HS-5 (cell line): ENCODE measurements at regions not wholly inside any gene's neighbourhood (a gene's known extent, or its start where the extent isn't known, plus 50 kb on each side); places are given as distances from the start of the nearest gene placed in this dataset.

Experiments used
- DNase-seq: peaks from one replicate; pipeline ENCODE4 v3.0.0-alpha.2; 2012; ENCODE audit warnings: low read depth

DNA sequence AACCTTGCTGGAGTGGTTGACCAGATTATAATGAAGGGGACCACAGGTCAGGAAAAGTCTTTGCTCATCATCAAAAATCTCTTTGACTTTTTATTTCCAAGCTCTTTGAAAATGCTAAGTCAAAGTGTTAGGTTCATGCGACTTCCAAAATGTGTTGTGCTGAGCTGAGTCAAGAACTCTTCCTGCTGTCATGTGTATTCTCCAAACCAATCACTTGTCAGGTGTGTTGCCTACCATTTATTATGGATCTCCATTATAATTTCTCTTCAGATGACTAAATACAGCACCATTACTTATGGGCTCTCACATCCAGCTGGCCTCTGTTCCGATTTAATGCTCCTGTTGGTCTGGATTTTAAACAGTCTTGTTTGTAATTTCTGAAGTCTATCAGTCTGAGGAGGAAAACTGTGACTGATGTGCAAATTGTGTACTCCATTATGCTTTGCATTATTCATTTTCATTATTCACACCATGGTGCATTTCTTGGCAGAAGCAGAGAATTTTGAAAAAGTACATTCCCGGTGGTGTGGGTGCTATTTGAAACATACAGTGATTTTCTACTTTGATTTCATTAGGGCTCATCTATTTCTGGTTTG, 562.5 kb downstream of the LMO7 start:
- no peak for DNase-seq

DNA sequence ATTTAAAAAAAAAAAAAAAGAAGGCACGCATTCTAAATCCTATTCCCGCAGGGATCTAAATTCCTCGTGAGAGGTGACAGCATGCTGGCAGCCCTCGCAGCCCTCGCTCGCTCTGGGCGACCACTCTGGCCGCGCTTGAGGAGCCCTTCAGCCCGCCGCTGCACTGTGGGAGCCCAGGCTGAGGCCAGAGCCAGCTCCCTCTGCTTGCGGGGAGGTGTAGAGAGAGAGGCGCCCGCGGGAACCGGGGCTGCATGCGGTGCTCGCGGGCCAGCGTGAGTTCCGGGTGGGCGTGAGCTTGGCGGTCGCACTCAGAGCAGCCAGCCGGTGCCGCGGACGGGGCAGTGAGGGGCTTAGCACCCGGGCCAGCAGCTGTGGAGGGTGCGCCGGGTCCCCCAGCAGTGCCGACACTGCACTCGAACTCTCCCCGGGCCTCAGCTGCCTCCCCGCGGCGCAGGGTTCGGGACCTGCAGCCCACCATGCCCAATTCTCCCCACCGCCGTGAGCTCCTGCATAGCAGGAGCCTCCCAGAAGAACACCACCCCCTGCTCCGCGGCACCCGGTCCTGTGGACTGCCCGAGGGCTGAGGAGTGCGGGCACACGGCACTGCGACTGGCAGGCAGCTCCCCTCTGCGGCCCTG, 553.9 kb downstream of the LMO7 start:
- DNase-seq, result no peak

GRCh38 chr13:76175961-76176725, 540.0 kb downstream of the LMO7 start:
- no peak for DNase-seq

GRCh38 chr13:76168661-76169060, 532.5 kb downstream of the LMO7 start:
- no peak for DNase-seq

- no peak for DNase-seq
Measured at GRCh38 chr13:76164290-76164689, 528.2 kb downstream of the LMO7 start.

- DNase-seq, result no peak
Measured at GRCh38 chr13:76163761-76164160, 527.6 kb downstream of the LMO7 start.

- DNase-seq, result no peak
Measured at GRCh38 chr13:76160961-76161925, 525.1 kb downstream of the LMO7 start.

DNA sequence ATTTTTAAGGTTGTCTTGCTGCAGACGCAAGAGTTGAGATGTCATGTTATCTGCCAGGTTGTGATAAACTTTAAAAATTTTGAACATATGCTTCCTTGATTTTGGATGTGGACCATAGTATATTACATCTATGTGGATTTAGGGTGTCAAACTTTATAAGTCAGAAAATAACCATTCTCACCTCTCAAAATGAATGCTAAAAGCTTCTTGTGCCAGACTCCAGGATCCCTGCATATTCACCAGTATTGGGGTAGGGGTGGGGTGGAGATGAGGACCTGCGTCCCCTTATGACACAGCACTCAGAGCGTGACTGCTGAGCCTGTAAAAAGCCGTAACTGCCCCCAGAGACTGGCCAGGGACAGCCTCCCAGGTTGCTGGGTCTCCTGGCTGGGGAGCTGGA, 524.4 kb downstream of the LMO7 start:
- no peak for DNase-seq

DNA sequence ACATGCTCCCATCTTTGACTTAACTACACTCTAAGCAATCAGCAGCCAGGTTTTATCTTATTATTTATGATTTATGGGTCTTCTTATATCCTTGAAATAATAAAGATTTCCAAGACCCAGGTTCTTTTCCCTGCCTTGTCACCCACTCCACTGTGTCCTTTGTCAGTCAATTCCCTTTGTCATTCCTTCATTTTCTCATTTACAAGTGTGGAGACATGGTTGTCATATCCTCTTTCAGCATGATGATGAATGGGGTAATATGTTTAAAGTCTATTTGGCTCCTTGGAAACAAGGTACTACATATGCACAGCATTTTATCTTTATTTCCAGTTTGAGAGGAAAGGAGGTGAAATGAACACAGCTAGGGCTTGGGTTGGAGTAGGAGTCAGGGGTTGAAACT, 521.8 kb downstream of the LMO7 start:
- DNase-seq, result no peak

GRCh38 chr13:76153239-76153638, 517.1 kb downstream of the LMO7 start:
- no peak for DNase-seq

GRCh38 chr13:76148926-76149325, 512.8 kb downstream of the LMO7 start:
- DNase-seq, result peak; percentile 46

- DNase-seq, result no peak
Measured at GRCh38 chr13:76148374-76148773, 512.2 kb downstream of the LMO7 start.

GRCh38 chr13:76132532-76132931, 496.4 kb downstream of the LMO7 start:
- no peak for DNase-seq

DNA sequence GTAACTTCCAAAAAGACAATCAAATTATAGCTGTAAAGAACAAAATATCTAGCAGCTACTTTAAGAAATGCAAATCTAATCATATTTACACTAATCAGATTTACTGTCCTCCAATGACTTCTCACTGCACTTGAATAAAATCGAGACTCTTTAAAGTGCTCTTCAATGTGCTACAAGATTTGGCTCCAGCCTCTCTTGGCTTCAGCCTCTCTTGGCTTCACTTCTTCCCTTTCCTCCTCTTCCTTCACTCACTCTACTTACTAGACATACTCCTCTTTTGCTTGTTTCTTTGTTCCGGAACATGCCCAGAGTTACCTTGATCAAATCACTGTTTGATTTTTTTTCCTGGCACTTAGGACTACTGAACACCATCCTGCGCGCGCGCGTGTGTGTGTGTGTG, 495.4 kb downstream of the LMO7 start:
- DNase-seq, result no peak

GRCh38 chr13:76129305-76130000, 493.3 kb downstream of the LMO7 start:
- DNase-seq, result no peak

- no peak for DNase-seq
Measured at GRCh38 chr13:76127922-76128321, 491.8 kb downstream of the LMO7 start.

DNA sequence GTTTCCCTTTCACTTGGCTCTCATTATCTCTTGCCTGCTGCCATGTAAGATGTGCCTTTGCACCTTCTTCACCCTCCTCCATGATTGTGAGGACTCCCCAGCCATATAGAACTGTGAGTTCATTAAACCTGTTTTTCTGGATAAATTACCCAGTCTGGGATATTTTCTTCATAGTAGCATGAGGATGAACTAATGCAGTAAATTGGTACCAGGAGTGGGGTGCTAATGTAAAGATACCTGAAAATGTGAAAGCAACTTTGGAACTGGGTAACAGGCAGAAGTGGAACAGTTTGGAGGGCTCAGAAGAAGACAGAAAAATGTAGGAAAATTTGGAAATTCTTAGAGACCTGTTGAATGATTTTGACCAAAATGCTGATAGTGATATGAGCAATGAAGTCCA, 487.4 kb downstream of the LMO7 start:
- DNase-seq, result no peak

DNA sequence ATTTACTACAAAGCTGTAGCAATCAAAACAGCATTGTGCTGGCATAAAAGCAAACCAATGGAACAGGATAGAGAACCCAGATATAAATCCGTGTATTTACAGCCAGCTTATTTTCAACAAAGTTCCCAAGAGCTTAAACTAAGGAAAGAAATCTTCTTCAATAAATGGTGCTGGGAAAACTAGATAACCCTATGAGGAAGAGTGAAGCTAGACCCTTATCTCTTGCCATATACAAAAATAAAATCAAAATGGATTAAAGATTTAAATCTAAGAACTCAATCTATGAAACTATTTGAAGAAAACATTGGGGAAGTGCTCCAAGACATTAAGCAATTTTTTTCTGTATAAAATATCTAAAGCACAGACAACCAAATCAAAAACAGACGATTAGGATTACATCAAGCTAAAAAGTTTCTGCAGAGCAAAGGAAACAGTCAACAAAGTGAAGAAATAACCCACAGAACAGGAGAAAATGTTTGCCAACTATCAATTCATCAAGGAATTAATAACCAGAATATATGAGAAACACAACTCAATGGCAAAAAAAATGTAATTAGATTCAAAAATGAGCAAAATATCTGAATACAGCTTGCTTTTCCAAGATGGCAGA, 480.7 kb downstream of the LMO7 start:
- no peak for DNase-seq

DNA sequence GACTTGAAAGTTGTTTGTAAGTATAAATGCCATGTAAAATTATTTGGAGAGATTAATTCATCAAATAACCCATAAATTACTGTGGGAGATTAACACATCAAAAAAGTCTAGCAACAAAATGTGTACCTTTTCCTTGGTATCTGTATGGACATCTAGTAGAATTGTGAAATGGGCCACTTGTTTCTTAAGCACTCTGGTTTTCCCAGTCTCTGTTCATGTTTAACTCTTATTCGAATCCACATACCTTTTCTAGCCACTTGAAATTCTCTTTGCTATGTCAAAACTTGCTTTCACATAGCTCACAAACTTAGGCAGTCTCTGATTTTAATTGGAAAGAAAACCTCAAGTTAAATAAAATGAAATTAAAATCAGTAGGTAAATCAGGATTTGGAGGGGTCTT, 470.6 kb downstream of the LMO7 start:
- no peak for DNase-seq

GRCh38 chr13:76094645-76095044, 458.5 kb downstream of the LMO7 start:
- DNase-seq, result no peak

DNA sequence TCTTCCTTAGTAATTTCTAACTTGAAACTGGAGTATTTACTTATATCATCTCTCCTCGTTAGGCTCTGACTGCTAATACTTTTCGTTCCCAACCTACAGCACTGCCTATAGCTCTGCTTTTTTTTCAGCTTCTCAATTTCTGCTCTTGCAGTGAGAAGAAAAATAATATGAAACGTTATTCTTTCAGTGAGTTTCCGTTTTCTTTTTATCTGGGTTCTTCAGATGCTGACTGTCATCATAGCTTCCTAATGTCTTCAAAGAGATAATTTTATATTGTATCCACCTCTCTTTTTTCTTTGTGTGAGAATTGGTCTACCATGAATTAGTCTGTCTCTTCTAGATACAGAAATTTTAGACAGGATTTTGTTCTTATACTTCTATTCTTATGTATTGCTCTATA, 454.9 kb downstream of the LMO7 start:
- no peak for DNase-seq
